SU-DHL-6 (cell line): ENCODE measurements at regions not wholly inside any gene's neighbourhood (a gene's known extent, or its start where the extent isn't known, plus 50 kb on each side); places are given as distances from the start of the nearest gene placed in this dataset.

Experiments used
- CTCF ChIP-seq: fragments of 200-600 bp; sonication (generic); IDR thresholded peaks from one replicate; pipeline ENCODE4 v1.5.1; 2017; ENCODE audit warnings: antibody characterized with exemption, mild to moderate bottlenecking, low read length, moderate library complexity; ENCODE audit not compliant: insufficient read depth, poor library complexity, severe bottlenecking
- EZH2phosphoT487 ChIP-seq: fragments of 200-600 bp; sonication (generic), shearing (Covaris generic); conservative IDR thresholded peaks from 2 replicates; pipeline ENCODE4 v1.6.1; 2018; ENCODE audit warnings: mild to moderate bottlenecking, antibody characterized with exemption, low read length, moderate library complexity, mixed read lengths

- TF ChIP-seq CTCF (no peak), EZH2phosphoT487 (no peak)
Measured at GRCh38 chr1:47507881-47508701, 70.2 kb downstream of the FOXD2 start.
